ENCODE measurements at regions not wholly inside any gene's neighbourhood (a gene's known extent, or its start where the extent isn't known, plus 50 kb on each side); places are given as distances from the start of the nearest gene placed in this dataset.

DNA sequence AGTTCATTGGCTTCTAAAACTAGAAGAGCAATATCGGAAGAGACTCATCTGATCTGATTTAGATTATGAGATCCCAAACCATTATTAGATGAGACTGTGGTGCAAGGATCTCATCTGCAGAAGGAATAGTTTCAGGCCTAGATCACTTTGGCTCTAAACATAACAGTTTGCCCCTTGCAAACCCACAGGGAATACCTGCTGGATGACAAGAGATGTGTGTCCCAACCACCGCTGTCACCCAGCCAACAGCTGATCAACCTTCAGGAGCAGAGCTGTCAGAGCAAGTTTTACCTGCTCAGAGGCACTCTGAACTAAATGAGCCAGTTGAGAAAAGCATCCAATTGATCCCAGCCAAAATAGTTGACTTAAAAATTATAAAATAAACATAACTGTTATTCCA lies 64.0 kb upstream of the ST3GAL6 start:
- no peaks in the 10 kb centered on the region for H3K36me3 Mint-ChIP-seq
- no peaks in the 10 kb centered on the region for H3K4me1 Mint-ChIP-seq
- DNase-seq (ENCODE audit: low spot score) (no peak), ATAC-seq (no peak)
- ChIA-PET POLR2A (no interaction called here), CTCF (no interaction called here)
- no peaks in the 10 kb centered on the region for H3K9me3 Mint-ChIP-seq
- TF ChIP-seq, protein P1, sequence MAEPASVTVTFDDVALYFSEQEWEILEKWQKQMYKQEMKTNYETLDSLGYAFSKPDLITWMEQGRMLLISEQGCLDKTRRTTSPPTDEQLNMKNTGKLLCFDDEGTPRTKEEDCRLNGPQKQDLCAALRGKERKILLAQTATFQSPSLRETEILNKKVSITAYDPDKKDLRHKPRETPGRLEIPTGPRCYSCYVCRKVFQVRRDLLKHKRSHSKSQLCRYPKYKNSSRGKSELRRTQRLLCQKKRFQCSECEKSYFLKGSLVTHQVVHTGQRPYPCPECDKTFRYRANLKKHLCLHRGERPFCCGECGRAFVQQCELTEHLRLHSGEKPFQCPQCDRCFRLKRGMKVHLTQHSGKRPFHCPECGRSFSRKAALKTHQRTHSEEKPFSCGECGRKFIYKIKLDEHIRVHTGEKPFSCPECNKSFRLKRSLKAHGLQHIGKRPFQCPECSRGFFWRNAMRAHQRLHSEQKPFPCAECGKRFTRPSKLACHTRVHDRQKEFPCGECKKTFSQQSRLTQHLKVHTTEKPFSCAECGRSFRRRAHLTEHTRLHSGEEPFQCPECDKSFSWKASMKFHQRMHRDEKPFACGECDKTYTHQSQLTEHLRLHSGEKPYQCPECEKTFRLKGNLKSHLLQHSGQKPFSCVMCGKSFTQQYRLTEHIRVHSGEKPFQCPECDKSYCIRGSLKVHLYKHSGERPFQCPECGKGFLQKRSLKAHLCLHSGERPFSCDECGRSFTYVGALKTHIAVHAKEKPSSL (CRISPR knock-in tag; conservative IDR thresholded peaks at IDR 0.05) = no peak
- H3K4me3 Mint-ChIP-seq = no peak overlapping the region
- H3K27me3 Mint-ChIP-seq (ENCODE audit: low read depth) = no peaks in the 10 kb centered on the region
- no peak overlapping the region for H3K27ac Mint-ChIP-seq

DNA sequence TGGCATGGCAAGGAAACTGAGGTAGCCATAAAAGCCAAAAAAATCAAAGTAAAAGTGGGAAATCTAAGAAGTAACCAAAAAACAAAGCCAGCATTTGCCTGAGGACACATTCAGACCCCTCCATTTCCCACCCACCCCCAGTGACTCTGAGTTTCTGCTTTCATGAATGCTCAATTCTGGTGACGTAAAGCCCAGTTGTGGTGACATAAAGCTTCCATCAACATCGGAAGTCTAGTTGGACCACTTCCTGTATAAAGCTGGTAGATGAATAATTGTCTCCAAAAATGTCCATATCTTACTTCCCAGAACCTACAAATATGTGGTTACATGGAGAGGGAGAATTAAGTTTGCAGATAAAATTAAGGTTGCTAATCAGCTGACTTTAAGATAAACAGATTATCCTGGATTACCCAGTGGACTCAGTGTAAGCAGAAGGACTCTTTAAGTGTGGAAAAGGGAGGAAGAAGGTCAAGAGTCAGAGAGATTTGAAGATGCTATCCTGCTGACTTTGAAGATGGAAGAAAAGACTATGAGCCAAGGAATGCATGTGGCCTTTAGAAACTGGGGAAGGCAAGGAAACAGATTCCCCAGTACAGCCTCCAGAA lies 62.0 kb upstream of the ST3GAL6 start:
- Mint-ChIP-seq H3K4me3 (no peak overlapping the region), H3K9me3 (no peaks in the 10 kb centered on the region), H3K27me3 (ENCODE audit: low read depth) (no peaks in the 10 kb centered on the region), H3K27ac (no peak overlapping the region), H3K4me1 (peaks cover 12% of the 10 kb centered on the region), H3K36me3 (no peaks in the 10 kb centered on the region)
- no peak for ATAC-seq
- CTCF ChIA-PET = interaction anchor here (1.2 kb wide), 1 partner anchor 99 kb away, joined by 3 read pairs; no protein-coding TSS in a partner anchor
- no peak for DNase-seq (ENCODE audit: low spot score)
- POLR2A ChIA-PET = interaction anchor here (0.5 kb wide), 1 partner anchor 20 kb away, joined by 6 read pairs; no protein-coding TSS in a partner anchor
- TF ChIP-seq, protein P2, sequence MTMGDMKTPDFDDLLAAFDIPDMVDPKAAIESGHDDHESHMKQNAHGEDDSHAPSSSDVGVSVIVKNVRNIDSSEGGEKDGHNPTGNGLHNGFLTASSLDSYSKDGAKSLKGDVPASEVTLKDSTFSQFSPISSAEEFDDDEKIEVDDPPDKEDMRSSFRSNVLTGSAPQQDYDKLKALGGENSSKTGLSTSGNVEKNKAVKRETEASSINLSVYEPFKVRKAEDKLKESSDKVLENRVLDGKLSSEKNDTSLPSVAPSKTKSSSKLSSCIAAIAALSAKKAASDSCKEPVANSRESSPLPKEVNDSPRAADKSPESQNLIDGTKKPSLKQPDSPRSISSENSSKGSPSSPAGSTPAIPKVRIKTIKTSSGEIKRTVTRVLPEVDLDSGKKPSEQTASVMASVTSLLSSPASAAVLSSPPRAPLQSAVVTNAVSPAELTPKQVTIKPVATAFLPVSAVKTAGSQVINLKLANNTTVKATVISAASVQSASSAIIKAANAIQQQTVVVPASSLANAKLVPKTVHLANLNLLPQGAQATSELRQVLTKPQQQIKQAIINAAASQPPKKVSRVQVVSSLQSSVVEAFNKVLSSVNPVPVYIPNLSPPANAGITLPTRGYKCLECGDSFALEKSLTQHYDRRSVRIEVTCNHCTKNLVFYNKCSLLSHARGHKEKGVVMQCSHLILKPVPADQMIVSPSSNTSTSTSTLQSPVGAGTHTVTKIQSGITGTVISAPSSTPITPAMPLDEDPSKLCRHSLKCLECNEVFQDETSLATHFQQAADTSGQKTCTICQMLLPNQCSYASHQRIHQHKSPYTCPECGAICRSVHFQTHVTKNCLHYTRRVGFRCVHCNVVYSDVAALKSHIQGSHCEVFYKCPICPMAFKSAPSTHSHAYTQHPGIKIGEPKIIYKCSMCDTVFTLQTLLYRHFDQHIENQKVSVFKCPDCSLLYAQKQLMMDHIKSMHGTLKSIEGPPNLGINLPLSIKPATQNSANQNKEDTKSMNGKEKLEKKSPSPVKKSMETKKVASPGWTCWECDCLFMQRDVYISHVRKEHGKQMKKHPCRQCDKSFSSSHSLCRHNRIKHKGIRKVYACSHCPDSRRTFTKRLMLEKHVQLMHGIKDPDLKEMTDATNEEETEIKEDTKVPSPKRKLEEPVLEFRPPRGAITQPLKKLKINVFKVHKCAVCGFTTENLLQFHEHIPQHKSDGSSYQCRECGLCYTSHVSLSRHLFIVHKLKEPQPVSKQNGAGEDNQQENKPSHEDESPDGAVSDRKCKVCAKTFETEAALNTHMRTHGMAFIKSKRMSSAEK (CRISPR knock-in tag; IDR thresholded peaks at IDR 0.05; ENCODE audit: borderline replicate concordance) = no peak
- TF ChIP-seq GRHL2 (CRISPR knock-in tag; IDR thresholded peaks at IDR 0.05; ENCODE audit: insufficient replicate concordance, severe bottlenecking) = no peak

DNA sequence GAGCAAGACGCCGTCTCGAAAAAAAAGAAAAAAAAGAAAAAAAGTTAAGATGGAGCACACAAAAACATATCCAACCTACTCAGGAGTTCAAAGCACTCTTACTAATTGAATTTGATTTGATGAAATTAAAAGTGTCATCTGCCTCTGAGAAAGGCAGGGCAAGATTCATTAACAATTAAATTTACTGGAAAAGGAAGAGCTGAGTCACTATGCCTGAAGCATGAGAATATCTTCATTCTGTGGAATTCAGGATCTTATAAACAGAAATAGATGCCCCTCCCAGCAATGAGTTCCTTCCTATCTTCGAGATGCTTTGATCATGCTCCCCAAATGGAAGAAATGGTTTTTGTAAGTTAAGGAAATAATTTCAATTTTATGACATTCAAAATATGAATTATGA lies 61.0 kb upstream of the ST3GAL6 start:
- TF ChIP-seq FOXJ3 (CRISPR knock-in tag; IDR thresholded peaks at IDR 0.05; ENCODE audit: borderline replicate concordance) (no peak), HMGA2 (CRISPR knock-in tag; IDR thresholded peaks at IDR 0.05) (no peak), PRRX2 (CRISPR knock-in tag; IDR thresholded peaks at IDR 0.05) (no peak), ZNF263 (CRISPR knock-in tag; IDR thresholded peaks at IDR 0.05; ENCODE audit: low read depth) (no peak)
- ChIA-PET CTCF (no interaction called here), POLR2A (no interaction called here)

DNA sequence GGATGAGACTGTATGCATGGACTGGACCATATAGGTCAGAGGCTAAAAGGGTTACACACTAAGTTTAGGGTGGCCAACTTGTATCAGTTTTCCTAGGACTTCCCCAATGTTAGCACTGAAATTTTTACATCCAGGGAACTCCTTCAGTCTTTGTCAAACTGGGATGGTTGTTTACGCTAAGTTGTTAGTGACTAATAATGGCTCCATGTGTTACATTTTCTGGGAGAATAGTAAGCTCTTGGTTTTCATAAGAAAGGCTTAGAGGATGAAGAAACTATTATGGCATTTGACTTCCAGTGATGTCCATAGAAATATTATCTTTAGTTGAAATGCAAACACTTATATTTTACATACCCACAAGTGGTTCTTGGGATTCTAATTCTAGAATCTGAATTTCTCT lies 57.9 kb upstream of the ST3GAL6 start:
- Mint-ChIP-seq H3K4me1 (peaks cover 30% of the 10 kb centered on the region), H3K27ac (no peak overlapping the region), H3K27me3 (ENCODE audit: low read depth) (no peaks in the 10 kb centered on the region), H3K36me3 (no peaks in the 10 kb centered on the region), H3K4me3 (no peak overlapping the region), H3K9me3 (no peaks in the 10 kb centered on the region)
- POLR2A ChIA-PET = no interaction called here
- DNase-seq (ENCODE audit: low spot score) (no peak), ATAC-seq (no peak)
- CTCF ChIA-PET = no interaction called here
- TF ChIP-seq, protein P3, sequence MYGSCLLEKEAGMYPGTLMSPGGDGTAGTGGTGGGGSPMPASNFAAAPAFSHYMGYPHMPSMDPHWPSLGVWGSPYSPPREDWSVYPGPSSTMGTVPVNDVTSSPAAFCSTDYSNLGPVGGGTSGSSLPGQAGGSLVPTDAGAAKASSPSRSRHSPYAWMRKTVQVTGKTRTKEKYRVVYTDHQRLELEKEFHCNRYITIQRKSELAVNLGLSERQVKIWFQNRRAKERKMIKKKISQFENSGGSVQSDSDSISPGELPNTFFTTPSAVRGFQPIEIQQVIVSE (CRISPR knock-in tag; IDR thresholded peaks at IDR 0.05; ENCODE audit: borderline replicate concordance) = no peak
- TF ChIP-seq, protein P4, sequence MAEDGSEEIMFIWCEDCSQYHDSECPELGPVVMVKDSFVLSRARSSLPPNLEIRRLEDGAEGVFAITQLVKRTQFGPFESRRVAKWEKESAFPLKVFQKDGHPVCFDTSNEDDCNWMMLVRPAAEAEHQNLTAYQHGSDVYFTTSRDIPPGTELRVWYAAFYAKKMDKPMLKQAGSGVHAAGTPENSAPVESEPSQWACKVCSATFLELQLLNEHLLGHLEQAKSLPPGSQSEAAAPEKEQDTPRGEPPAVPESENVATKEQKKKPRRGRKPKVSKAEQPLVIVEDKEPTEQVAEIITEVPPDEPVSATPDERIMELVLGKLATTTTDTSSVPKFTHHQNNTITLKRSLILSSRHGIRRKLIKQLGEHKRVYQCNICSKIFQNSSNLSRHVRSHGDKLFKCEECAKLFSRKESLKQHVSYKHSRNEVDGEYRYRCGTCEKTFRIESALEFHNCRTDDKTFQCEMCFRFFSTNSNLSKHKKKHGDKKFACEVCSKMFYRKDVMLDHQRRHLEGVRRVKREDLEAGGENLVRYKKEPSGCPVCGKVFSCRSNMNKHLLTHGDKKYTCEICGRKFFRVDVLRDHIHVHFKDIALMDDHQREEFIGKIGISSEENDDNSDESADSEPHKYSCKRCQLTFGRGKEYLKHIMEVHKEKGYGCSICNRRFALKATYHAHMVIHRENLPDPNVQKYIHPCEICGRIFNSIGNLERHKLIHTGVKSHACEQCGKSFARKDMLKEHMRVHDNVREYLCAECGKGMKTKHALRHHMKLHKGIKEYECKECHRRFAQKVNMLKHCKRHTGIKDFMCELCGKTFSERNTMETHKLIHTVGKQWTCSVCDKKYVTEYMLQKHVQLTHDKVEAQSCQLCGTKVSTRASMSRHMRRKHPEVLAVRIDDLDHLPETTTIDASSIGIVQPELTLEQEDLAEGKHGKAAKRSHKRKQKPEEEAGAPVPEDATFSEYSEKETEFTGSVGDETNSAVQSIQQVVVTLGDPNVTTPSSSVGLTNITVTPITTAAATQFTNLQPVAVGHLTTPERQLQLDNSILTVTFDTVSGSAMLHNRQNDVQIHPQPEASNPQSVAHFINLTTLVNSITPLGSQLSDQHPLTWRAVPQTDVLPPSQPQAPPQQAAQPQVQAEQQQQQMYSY (CRISPR knock-in tag; IDR thresholded peaks at IDR 0.05) = no peak
- TF ChIP-seq, protein P5, sequence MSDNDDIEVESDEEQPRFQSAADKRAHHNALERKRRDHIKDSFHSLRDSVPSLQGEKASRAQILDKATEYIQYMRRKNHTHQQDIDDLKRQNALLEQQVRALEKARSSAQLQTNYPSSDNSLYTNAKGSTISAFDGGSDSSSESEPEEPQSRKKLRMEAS (CRISPR knock-in tag; IDR thresholded peaks at IDR 0.05) = no peak
- no peak for TF ChIP-seq ZNF263 (CRISPR knock-in tag; IDR thresholded peaks at IDR 0.05; ENCODE audit: low read depth)
- TF ChIP-seq, protein P6, sequence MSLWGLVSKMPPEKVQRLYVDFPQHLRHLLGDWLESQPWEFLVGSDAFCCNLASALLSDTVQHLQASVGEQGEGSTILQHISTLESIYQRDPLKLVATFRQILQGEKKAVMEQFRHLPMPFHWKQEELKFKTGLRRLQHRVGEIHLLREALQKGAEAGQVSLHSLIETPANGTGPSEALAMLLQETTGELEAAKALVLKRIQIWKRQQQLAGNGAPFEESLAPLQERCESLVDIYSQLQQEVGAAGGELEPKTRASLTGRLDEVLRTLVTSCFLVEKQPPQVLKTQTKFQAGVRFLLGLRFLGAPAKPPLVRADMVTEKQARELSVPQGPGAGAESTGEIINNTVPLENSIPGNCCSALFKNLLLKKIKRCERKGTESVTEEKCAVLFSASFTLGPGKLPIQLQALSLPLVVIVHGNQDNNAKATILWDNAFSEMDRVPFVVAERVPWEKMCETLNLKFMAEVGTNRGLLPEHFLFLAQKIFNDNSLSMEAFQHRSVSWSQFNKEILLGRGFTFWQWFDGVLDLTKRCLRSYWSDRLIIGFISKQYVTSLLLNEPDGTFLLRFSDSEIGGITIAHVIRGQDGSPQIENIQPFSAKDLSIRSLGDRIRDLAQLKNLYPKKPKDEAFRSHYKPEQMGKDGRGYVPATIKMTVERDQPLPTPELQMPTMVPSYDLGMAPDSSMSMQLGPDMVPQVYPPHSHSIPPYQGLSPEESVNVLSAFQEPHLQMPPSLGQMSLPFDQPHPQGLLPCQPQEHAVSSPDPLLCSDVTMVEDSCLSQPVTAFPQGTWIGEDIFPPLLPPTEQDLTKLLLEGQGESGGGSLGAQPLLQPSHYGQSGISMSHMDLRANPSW (CRISPR knock-in tag; conservative IDR thresholded peaks at IDR 0.05; ENCODE audit: low read depth) = no peak

More for the DNA sequence above, 61.0 kb upstream of the ST3GAL6 start:
- ATAC-seq (no peak), DNase-seq (ENCODE audit: low spot score) (no peak)
- Mint-ChIP-seq H3K4me1 (peaks cover 12% of the 10 kb centered on the region), H3K27ac (no peak overlapping the region), H3K36me3 (no peaks in the 10 kb centered on the region), H3K4me3 (no peak overlapping the region), H3K9me3 (no peaks in the 10 kb centered on the region), H3K27me3 (ENCODE audit: low read depth) (no peaks in the 10 kb centered on the region)

Data from WTC11 (cell line).